HCT116 (cell line): ENCODE measurements at regions not wholly inside any gene's neighbourhood (a gene's known extent, or its start where the extent isn't known, plus 50 kb on each side); places are given as distances from the start of the nearest gene placed in this dataset.

Experiments
- ATAC-seq: fragments of 200-7000 bp; cut with Tn5 transposase; 2 replicates; pipeline ENCODE4 v1.9.1; 2020; ENCODE audit warnings: mild to moderate bottlenecking, moderate library complexity
- BruUV-seq: library from RNA; stranded (reverse); fragments of 400-500 nt; replicated peaks from 2 replicates; lab custom pipeline; 2021; lab: Mats Ljungman, UMichigan
- CTCF ChIA-PET: fragments of 300-600 bp; sonication (Branson Sonifier 250); formaldehyde crosslinking; loops from one replicate; lab custom pipeline; 2021; ENCODE audit warnings: antibody characterized with exemption; lab: Charles Lee
- POLR2A ChIA-PET: fragments of 300-600, 350-600 bp; sonication (Branson Sonifier 250); formaldehyde crosslinking; loops from one replicate; lab custom pipeline; 2021; ENCODE audit warnings: antibody characterized with exemption; lab: Charles Lee
- RAD21 ChIA-PET, 2 experiments: fragments of 300-600 bp; sonication (Branson Sonifier 250); formaldehyde crosslinking; loops; one replicate each; lab custom pipeline; 2023; ENCODE audit warnings: low total read pairs in 2 of 2; ENCODE audit not compliant: uncharacterized antibody in 2 of 2, unreplicated experiment in 2 of 2, low non-redundant PET in 1 of 2; lab: Charles Lee
- DNase-seq: peaks from one replicate; pipeline ENCODE4 v3.0.0-alpha.2; 2010; ENCODE audit warnings: low read depth, low spot score
- H2AFZ ChIP-seq: fragments of 200-600 bp; shearing (Covaris generic), sonication (generic); 2 replicates; pipeline ENCODE4 v1.6.1; 2017; ENCODE audit warnings: low read depth, mixed run types, mixed read lengths, antibody characterized with exemption, low read length; ENCODE audit not compliant: poor library complexity, severe bottlenecking
- H3K27ac ChIP-seq: 2 replicates; pipeline ENCODE4 v1.5.1; 2012; ENCODE audit warnings: low read depth, low read length
- H3K27me3 ChIP-seq: fragments of 200-600 bp; sonication (generic); 2 replicates; pipeline ENCODE4 v1.6.1; 2016; ENCODE audit warnings: mixed run types, low read length, mixed read lengths; ENCODE audit not compliant: insufficient read depth
- H3K36me3 ChIP-seq, 2 experiments: fragments of 200-500 bp in 1 of 2; fragments of 200-600 bp in 1 of 2; sonication (Bioruptor generic) in 1 of 2; sonication (generic) in 1 of 2; 2 replicates each; pipeline versions ENCODE4 v1.5.1 to v1.6.1; 2014 to 2016; ENCODE audit warnings: low read length in 2 of 2, inconsistent platforms in 1 of 2, mixed read lengths in 1 of 2, mixed run types in 1 of 2; ENCODE audit not compliant: insufficient read depth in 2 of 2, control insufficient read depth in 1 of 2
- H3K4me1 ChIP-seq, 2 experiments: fragments of 200-600 bp in 1 of 2; sonication (generic) in 1 of 2; 2 replicates each; pipeline versions ENCODE4 v1.5.1 to v1.6.1; 2012 to 2017; ENCODE audit warnings: low read length in 2 of 2, inconsistent platforms in 1 of 2, mild to moderate bottlenecking in 1 of 2, mixed read lengths in 1 of 2, mixed run types in 1 of 2, moderate library complexity in 1 of 2; ENCODE audit not compliant: insufficient read depth in 2 of 2, control insufficient read depth in 1 of 2
- H3K4me2 ChIP-seq: fragments of 200-600 bp; sonication (generic); 2 replicates; pipeline ENCODE4 v1.6.1; 2017; ENCODE audit warnings: mixed run types, low read length, mixed read lengths
- H3K4me3 ChIP-seq, 2 experiments: fragments of 200-600 bp in 1 of 2; sonication (generic) in 1 of 2; replicated peaks in 1 of 2; 2 replicates each; pipeline ENCODE4 v1.5.1; 2011 to 2016; ENCODE audit warnings: low read length in 2 of 2, control low read depth in 1 of 2, low read depth in 1 of 2, mild to moderate bottlenecking in 1 of 2, mixed read lengths in 1 of 2, mixed run types in 1 of 2
- H3K79me2 ChIP-seq: fragments of 200-600 bp; sonication (generic); 2 replicates; pipeline ENCODE4 v1.6.1; 2017; ENCODE audit warnings: mild to moderate bottlenecking, mixed run types, low read length, moderate library complexity, mixed read lengths; ENCODE audit not compliant: insufficient read depth
- H3K9ac ChIP-seq: fragments of 200-600 bp; sonication (generic); 2 replicates; pipeline ENCODE4 v1.6.1; 2016; ENCODE audit warnings: low read length, mixed read lengths
- H3K9me2 ChIP-seq: fragments of 200-600 bp; sonication (generic), shearing (Covaris generic); 2 replicates; pipeline ENCODE4 v1.6.1; 2017; ENCODE audit warnings: mixed run types, mild to moderate bottlenecking, moderate library complexity; ENCODE audit not compliant: insufficient read depth
- H3K9me3 ChIP-seq, 2 experiments: fragments of 200-500 bp in 1 of 2; fragments of 200-600 bp in 1 of 2; sonication (Bioruptor generic) in 1 of 2; sonication (generic) in 1 of 2; 2 replicates each; pipeline ENCODE4 v1.6.1; 2014 to 2017; ENCODE audit warnings: low read length in 2 of 2, mixed read lengths in 2 of 2, inconsistent platforms in 1 of 2, low read depth in 1 of 2, mild to moderate bottlenecking in 1 of 2, mixed run types in 1 of 2, moderate library complexity in 1 of 2; ENCODE audit not compliant: control insufficient read depth in 1 of 2, insufficient read depth in 1 of 2
- H4K20me1 ChIP-seq: fragments of 200-600 bp; sonication (generic), shearing (Covaris generic); 2 replicates; pipeline ENCODE4 v1.6.1; 2017; ENCODE audit warnings: mixed run types, mild to moderate bottlenecking, moderate library complexity; ENCODE audit not compliant: insufficient read depth
- CBX3 ChIP-seq: IDR thresholded peaks from 2 replicates; pipeline ENCODE4 v1.6.1; 2012; ENCODE audit warnings: low read depth
- CEBPB ChIP-seq: IDR thresholded peaks from 2 replicates; pipeline ENCODE4 v1.6.1; 2012; ENCODE audit warnings: low read depth
- EGR1 ChIP-seq: IDR thresholded peaks from 2 replicates; pipeline ENCODE4 v1.6.1; 2012; ENCODE audit warnings: low read depth
- EZH2 ChIP-seq: fragments of 200-600 bp; sonication (generic); IDR thresholded peaks from 2 replicates; pipeline ENCODE4 v1.6.1; 2017; ENCODE audit warnings: antibody characterized with exemption, mixed run types
- EZH2phosphoT487 ChIP-seq: fragments of 200-600 bp; IDR thresholded peaks from 2 replicates; pipeline ENCODE4 v1.6.1; 2018; ENCODE audit warnings: antibody characterized with exemption, borderline replicate concordance
- FOSL1 ChIP-seq: IDR thresholded peaks from 2 replicates; pipeline ENCODE4 v1.6.1; 2012; ENCODE audit warnings: low read depth
- JUND ChIP-seq: IDR thresholded peaks from 2 replicates; pipeline ENCODE4 v1.6.1; 2012
- POLR2AphosphoS5 ChIP-seq: IDR thresholded peaks from 2 replicates; pipeline ENCODE4 v1.6.1; 2011; ENCODE audit warnings: mild to moderate bottlenecking, low read depth, low read length, moderate library complexity
- RAD21 ChIP-seq: IDR thresholded peaks from 2 replicates; pipeline ENCODE4 v1.6.1; 2012; ENCODE audit warnings: low read depth, mild to moderate bottlenecking
- SIN3A ChIP-seq: IDR thresholded peaks from 2 replicates; pipeline ENCODE4 v1.6.1; 2012; ENCODE audit warnings: low read depth
- SP1 ChIP-seq: IDR thresholded peaks from 2 replicates; pipeline ENCODE4 v1.6.1; 2012; ENCODE audit warnings: low read depth
- TCF7L2 ChIP-seq: IDR thresholded peaks from 2 replicates; pipeline ENCODE4 v1.7.0; 2011; ENCODE audit warnings: borderline replicate concordance, inconsistent platforms; ENCODE audit not compliant: insufficient read depth, insufficient read length; ENCODE audit errors: extremely low read depth
- YY1 ChIP-seq: IDR thresholded peaks from 2 replicates; pipeline ENCODE4 v1.6.1; 2011; ENCODE audit warnings: low read length, low read depth, moderate library complexity, mild to moderate bottlenecking; ENCODE audit not compliant: insufficient replicate concordance; ENCODE audit errors: extremely low read depth
- ZFX ChIP-seq: fragments of 450-650 bp; IDR thresholded peaks from 2 replicates; pipeline ENCODE4 v1.6.1; 2017
- ZNF274 ChIP-seq: fragments of 200-500 bp; sonication (Bioruptor generic); IDR thresholded peaks from 2 replicates; pipeline ENCODE4 v1.6.1; 2014; ENCODE audit warnings: mild to moderate bottlenecking, low read depth, low read length, inconsistent platforms
- intact Hi-C: fragments of 100-400 bp; cut with micrococcal nuclease; formaldehyde crosslinking; loops from 2 replicates; pipeline ENCODE4 v1.10.0; 2022
- TF ChIP-seq, protein P1 (sequence below): IDR thresholded peaks from 2 replicates; pipeline ENCODE4 v1.6.1; 2012
- TF ChIP-seq, protein P2 (sequence below): IDR thresholded peaks from 2 replicates; pipeline ENCODE4 v1.6.1; 2011; ENCODE audit warnings: mild to moderate bottlenecking, low read length, moderate library complexity; ENCODE audit not compliant: insufficient replicate concordance; ENCODE audit errors: extremely low read depth
- TF ChIP-seq, protein P3 (sequence below): IDR thresholded peaks from 2 replicates; pipeline ENCODE4 v1.6.1; 2012; ENCODE audit warnings: low read depth

- H3K9me3 ChIP-seq, result no peaks in the 10 kb centered on the region
- H3K27ac ChIP-seq, result no peak overlapping the region
- RAD21 ChIA-PET, result no interaction called here
- H3K9me2 ChIP-seq, result no peaks in the 10 kb centered on the region
- DNase-seq (no peak), ATAC-seq (no peak)
- H4K20me1 ChIP-seq, result no peaks in the 10 kb centered on the region
- intact Hi-C loops, result no loop called here
- CTCF ChIA-PET, result no interaction called here
- H3K36me3 ChIP-seq, result no peaks in the 10 kb centered on the region
- no TSS peak for BruUV-seq
- H3K4me1 ChIP-seq, result no peaks in the 10 kb centered on the region
- TF ChIP-seq EZH2phosphoT487 (no peak), YY1 (no peak), JUND (no peak), ZNF274 (no peak), TCF7L2 (no peak), SP1 (no peak), POLR2AphosphoS5 (no peak), FOSL1 (no peak), EZH2 (no peak), CEBPB (no peak), EGR1 (no peak), RAD21 (no peak), CBX3 (no peak), ZFX (no peak), SIN3A (no peak)
- TF ChIP-seq, protein P1, sequence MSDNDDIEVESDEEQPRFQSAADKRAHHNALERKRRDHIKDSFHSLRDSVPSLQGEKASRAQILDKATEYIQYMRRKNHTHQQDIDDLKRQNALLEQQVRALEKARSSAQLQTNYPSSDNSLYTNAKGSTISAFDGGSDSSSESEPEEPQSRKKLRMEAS, result no peak
- TF ChIP-seq, protein P2, sequence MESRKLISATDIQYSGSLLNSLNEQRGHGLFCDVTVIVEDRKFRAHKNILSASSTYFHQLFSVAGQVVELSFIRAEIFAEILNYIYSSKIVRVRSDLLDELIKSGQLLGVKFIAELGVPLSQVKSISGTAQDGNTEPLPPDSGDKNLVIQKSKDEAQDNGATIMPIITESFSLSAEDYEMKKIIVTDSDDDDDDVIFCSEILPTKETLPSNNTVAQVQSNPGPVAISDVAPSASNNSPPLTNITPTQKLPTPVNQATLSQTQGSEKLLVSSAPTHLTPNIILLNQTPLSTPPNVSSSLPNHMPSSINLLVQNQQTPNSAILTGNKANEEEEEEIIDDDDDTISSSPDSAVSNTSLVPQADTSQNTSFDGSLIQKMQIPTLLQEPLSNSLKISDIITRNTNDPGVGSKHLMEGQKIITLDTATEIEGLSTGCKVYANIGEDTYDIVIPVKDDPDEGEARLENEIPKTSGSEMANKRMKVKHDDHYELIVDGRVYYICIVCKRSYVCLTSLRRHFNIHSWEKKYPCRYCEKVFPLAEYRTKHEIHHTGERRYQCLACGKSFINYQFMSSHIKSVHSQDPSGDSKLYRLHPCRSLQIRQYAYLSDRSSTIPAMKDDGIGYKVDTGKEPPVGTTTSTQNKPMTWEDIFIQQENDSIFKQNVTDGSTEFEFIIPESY, result no peak
- TF ChIP-seq, protein P3, sequence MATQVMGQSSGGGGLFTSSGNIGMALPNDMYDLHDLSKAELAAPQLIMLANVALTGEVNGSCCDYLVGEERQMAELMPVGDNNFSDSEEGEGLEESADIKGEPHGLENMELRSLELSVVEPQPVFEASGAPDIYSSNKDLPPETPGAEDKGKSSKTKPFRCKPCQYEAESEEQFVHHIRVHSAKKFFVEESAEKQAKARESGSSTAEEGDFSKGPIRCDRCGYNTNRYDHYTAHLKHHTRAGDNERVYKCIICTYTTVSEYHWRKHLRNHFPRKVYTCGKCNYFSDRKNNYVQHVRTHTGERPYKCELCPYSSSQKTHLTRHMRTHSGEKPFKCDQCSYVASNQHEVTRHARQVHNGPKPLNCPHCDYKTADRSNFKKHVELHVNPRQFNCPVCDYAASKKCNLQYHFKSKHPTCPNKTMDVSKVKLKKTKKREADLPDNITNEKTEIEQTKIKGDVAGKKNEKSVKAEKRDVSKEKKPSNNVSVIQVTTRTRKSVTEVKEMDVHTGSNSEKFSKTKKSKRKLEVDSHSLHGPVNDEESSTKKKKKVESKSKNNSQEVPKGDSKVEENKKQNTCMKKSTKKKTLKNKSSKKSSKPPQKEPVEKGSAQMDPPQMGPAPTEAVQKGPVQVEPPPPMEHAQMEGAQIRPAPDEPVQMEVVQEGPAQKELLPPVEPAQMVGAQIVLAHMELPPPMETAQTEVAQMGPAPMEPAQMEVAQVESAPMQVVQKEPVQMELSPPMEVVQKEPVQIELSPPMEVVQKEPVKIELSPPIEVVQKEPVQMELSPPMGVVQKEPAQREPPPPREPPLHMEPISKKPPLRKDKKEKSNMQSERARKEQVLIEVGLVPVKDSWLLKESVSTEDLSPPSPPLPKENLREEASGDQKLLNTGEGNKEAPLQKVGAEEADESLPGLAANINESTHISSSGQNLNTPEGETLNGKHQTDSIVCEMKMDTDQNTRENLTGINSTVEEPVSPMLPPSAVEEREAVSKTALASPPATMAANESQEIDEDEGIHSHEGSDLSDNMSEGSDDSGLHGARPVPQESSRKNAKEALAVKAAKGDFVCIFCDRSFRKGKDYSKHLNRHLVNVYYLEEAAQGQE, result no peak
- POLR2A ChIA-PET, result no interaction called here
- H3K79me2 ChIP-seq, result no peaks in the 10 kb centered on the region
- no peak overlapping the region for H3K4me3 ChIP-seq
- no peak overlapping the region for H3K4me2 ChIP-seq
- H3K27me3 ChIP-seq, result no peaks in the 10 kb centered on the region
- H2AFZ ChIP-seq, result no peak overlapping the region
- no peak overlapping the region for H3K9ac ChIP-seq
Measured at GRCh38 chr6:145531822-145532221, 203.5 kb downstream of the EPM2A start.
